Sigmoid colon (tissue), 4 donors: ENCODE measurements at regions not wholly inside any gene's neighbourhood (a gene's known extent, or its start where the extent isn't known, plus 50 kb on each side); places are given as distances from the start of the nearest gene placed in this dataset.
A peak's percentile ranks its signal among the peaks of the same experiment; 100 is the strongest.

ENCODE experiments used
- CTCF ChIP-seq, 4 experiments: fragments of 450-650 bp in 3 of 4; fragments of 200-600 bp in 1 of 4; IDR thresholded peaks; one replicate each; pipeline ENCODE4 v1.5.1; 2016 to 2019; ENCODE audit warnings: antibody characterized with exemption in 4 of 4, mild to moderate bottlenecking in 3 of 4, moderate library complexity in 2 of 4
- EP300 ChIP-seq, 4 donors: sonication (generic); formaldehyde crosslinking; IDR thresholded peaks; one replicate each; pipeline ENCODE4 v1.6.1; 2017; ENCODE audit warnings: antibody characterized with exemption in 4 of 4
- POLR2AphosphoS5 ChIP-seq, 4 donors: sonication (generic); formaldehyde crosslinking; IDR thresholded peaks; one replicate each; pipeline ENCODE4 v1.6.1; 2017; ENCODE audit warnings: antibody characterized with exemption in 4 of 4

GRCh38 chr20:50320901-50321796 is 130.5 kb downstream of the CEBPB start:
- TF ChIP-seq POLR2AphosphoS5 (IDR thresholded peaks at IDR 0.05): peak; percentile 78 to 92 (median 86)
- TF ChIP-seq CTCF (IDR thresholded peaks at IDR 0.05): no peak
- peak in 1 of 4 donors; percentile 59 for TF ChIP-seq EP300 (IDR thresholded peaks at IDR 0.05)
